Fibroblast of mammary gland (primary cell): ENCODE measurements at regions not wholly inside any gene's neighbourhood (a gene's known extent, or its start where the extent isn't known, plus 50 kb on each side); places are given as distances from the start of the nearest gene placed in this dataset.

Experiments
- DNase-seq: peaks from one replicate; pipeline ENCODE4 v3.0.0-alpha.2; 2010; ENCODE audit warnings: low read depth
- H3K4me3 ChIP-seq: 2 replicates; pipeline ENCODE4 v1.5.1; 2011; ENCODE audit warnings: low read depth, mild to moderate bottlenecking, low read length, moderate library complexity; ENCODE audit not compliant: control insufficient read depth
- TF ChIP-seq, protein P1 (sequence below): conservative IDR thresholded peaks from 2 replicates; pipeline ENCODE4 v1.5.1; 2011; ENCODE audit warnings: low read depth, low read length, inconsistent platforms; ENCODE audit not compliant: control insufficient read depth, insufficient read depth

DNA sequence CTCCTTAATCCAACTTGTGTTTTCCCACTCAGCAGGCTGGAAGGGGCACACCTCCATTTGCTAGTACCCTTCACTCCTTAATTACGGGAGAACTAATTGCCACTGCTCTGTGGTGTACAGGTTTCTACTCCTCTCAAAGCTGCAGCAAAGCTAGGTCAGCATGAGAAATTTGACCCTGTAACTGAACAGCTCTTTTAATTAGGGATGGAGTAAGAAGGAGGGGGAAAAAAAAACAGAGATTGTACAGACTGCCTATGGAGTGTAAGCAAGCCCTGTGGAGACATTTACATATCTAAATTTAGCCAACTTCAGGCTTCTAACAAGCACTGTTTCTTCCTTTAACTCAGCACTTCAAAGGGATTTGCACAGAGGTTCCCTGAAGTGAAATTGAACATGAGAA is 629.7 kb upstream of the SETBP1 start:
- no peak for DNase-seq
- TF ChIP-seq, protein P1, sequence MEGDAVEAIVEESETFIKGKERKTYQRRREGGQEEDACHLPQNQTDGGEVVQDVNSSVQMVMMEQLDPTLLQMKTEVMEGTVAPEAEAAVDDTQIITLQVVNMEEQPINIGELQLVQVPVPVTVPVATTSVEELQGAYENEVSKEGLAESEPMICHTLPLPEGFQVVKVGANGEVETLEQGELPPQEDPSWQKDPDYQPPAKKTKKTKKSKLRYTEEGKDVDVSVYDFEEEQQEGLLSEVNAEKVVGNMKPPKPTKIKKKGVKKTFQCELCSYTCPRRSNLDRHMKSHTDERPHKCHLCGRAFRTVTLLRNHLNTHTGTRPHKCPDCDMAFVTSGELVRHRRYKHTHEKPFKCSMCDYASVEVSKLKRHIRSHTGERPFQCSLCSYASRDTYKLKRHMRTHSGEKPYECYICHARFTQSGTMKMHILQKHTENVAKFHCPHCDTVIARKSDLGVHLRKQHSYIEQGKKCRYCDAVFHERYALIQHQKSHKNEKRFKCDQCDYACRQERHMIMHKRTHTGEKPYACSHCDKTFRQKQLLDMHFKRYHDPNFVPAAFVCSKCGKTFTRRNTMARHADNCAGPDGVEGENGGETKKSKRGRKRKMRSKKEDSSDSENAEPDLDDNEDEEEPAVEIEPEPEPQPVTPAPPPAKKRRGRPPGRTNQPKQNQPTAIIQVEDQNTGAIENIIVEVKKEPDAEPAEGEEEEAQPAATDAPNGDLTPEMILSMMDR, result no peak

DNA sequence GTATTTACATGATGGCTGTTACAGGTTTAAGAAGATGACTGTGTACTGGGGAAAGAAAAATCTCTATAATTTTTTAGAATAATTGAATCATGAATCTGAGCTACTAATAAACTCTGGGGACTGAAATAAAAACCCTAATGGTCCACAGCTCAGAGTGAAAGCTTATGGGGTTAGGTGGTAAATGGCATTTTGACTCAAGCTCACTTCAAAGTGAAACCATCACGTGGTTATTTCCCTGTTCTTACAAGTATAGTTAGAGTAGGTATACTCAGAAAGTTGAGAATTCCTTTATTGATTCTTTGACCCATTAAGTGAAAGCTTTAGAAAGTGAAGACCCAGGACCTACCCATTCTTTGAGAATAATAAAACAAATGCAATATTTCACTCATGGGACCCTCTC is 626.2 kb upstream of the SETBP1 start:
- no peak overlapping the region for H3K4me3 ChIP-seq
- no peak for DNase-seq
- TF ChIP-seq, protein P1, result no peak

More for the DNA sequence above, 629.7 kb upstream of the SETBP1 start:
- no peak overlapping the region for H3K4me3 ChIP-seq

DNA sequence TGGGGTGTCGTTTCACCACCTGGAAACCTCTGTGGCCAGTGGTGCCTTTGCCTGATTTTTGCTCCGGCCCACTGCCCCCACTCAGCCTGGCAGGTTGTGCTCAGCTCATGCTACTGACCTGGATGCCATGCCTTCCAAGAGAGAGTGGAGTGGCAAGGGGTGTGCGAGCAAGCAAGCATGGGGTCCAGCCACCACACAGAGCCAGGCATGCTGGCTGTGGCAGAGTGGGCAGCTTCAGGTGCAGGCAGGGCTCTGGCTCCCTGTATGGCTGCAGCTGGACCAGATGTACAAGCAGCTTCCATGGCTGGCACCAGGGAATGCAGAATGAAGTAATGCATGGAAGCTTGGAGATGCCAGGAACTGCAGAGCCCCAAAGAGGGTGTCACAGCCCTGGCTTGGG is 620.5 kb upstream of the SETBP1 start:
- no peak for DNase-seq
- no peak overlapping the region for H3K4me3 ChIP-seq
- TF ChIP-seq, protein P1, result no peak

DNA sequence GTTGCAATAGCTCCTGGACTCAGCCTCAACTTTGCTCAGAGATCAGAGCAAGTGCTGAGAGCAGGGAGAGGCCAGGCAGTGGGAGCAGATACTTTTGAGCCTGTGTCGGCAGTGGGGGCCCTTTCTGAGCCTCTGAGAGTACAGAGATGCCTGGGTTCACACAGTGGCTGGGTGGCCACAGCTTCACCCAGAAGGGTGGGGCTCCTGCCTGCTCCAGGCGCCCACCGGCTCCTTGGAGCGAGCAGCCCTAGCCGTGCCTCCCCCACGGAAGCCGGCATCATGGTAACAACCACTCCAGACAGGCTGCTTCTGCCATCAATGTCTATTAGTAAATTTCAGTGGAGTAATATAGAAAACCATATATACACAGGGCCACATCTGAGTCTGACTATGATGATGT is 619.2 kb upstream of the SETBP1 start:
- TF ChIP-seq, protein P1, result no peak
- no peak overlapping the region for H3K4me3 ChIP-seq
- DNase-seq, result no peak

DNA sequence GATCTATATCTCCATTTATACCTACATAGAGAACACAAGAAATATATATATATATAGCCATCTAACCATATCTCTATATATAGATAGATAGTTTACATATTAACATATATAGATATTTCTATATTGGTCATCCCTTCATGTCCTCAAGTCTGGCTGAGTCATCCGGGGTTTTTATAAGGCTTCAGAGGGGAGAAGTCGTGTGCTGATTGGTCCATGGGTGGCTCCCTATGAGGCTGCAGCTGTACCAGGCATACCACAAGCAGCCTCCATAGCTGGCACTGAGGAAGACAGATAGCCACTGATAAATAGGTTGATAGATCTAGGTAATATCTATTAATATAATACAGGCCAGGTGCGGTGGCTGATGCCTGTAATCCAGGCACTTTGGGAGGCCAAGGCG is 618.3 kb upstream of the SETBP1 start:
- TF ChIP-seq, protein P1, result no peak
- no peak for DNase-seq
- H3K4me3 ChIP-seq, result no peak overlapping the region

- TF ChIP-seq, protein P1, result no peak
- no peak overlapping the region for H3K4me3 ChIP-seq
- DNase-seq, result no peak
These were observed 615.5 kb upstream of the SETBP1 start for GRCh38 chr18:44065206-44065605.

- TF ChIP-seq, protein P1, result no peak
- no peak overlapping the region for H3K4me3 ChIP-seq
- no peak for DNase-seq
These were observed 614.1 kb upstream of the SETBP1 start for GRCh38 chr18:44066541-44066940.
